ENCODE measurements at regions not wholly inside any gene's neighbourhood (a gene's known extent, or its start where the extent isn't known, plus 50 kb on each side); places are given as distances from the start of the nearest gene placed in this dataset.

DNA sequence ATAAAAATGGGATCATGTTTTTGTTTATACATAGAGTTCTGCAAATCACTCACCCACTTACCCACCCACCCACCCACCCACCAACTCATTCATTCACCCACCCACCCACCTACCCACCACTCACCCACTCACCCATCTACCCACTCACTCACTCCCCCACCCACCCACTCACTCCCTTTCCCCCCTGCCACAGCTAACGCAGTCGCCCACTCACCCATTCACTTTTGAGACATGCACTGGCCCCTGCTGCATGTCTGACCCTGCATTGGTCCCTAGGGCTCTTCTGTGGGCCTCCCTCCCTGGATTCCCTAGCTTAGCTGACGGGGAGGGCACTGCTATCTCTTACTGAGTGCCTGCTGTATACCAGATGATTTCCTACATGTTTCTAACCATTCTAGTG is 100.4 kb upstream of the CSF3R start:
- H3K27ac ChIP-seq (ENCODE audit: low read depth, low read length), result no peak overlapping the region
- H3K9ac ChIP-seq (replicated peaks in 1 of 4; ENCODE audit: extremely low read depth in 1 of 4, low read depth in 3 of 4, low read length in 3 of 4), result no peak overlapping the region
- H2BK20ac ChIP-seq (ENCODE audit: low read length), result 0 out of 2 replicates have a peak overlapping the region, but pooled peaks have one; percentile 9
- H3K79me2 ChIP-seq (ENCODE audit: control insufficient read depth in 1 of 2, insufficient read depth in 2 of 2, low read length in 2 of 2), result no peaks in the 10 kb centered on the region
- no peak overlapping the region; the same call in 1 of the 2 replicates for H3K18ac ChIP-seq (ENCODE audit: extremely low read depth, low read length)
- CTCF ChIA-PET (ENCODE audit: partially characterized antibody), result interaction anchor here (1.1 to 8.9 kb wide), 11 partner anchors 7 to 454 kb away, joined by 3 to 71 read pairs (median 5); no protein-coding TSS in a partner anchor
- FAIRE-seq, result no peak
- H2AFZ ChIP-seq (ENCODE audit: low read length), result no peak overlapping the region
- no peak overlapping the region for H3K56ac ChIP-seq (replicated peaks; ENCODE audit: insufficient read length, low read depth, low read length)
- POLR2A ChIA-PET (ENCODE audit: partially characterized antibody), result interaction anchor here (0.6 kb wide), 1 partner anchor 18 kb away, joined by 3 read pairs; no protein-coding TSS in a partner anchor
- no peaks in the 10 kb centered on the region for H3K9me3 ChIP-seq (ENCODE audit: insufficient read depth in 2 of 2, low read depth in 1 of 2, low read length in 1 of 2)
- no peaks in the 10 kb centered on the region; a peak in 1 of 7 replicates for H3K27me3 ChIP-seq (replicated peaks in 1 of 4; ENCODE audit: control insufficient read depth in 3 of 4, extremely low read depth in 1 of 4, insufficient read depth in 3 of 4, low read length in 3 of 4)
- H2BK5ac ChIP-seq (ENCODE audit: low read depth, low read length), result no peak overlapping the region
- no peak overlapping the region for H2BK120ac ChIP-seq (replicated peaks; ENCODE audit: low read depth, low read length)
- no peak overlapping the region for H3K23ac ChIP-seq (ENCODE audit: insufficient read length)
- peaks cover 0 to 1% of the 10 kb centered on the region in 2 experiments for H4K20me1 ChIP-seq (replicated peaks in 1 of 2; ENCODE audit: control insufficient read depth in 1 of 2, insufficient read depth in 2 of 2, low read length in 2 of 2)
- no peak overlapping the region for H3K4me2 ChIP-seq (ENCODE audit: insufficient read depth in 1 of 2, low read depth in 2 of 2, low read length in 2 of 2)
- H3K36me3 ChIP-seq (ENCODE audit: control insufficient read depth in 2 of 4, insufficient read depth in 4 of 4, low read length in 3 of 4), result no peaks in the 10 kb centered on the region
- WGBS, 2 experiments (ENCODE audit: extremely low coverage in 1 of 2, insufficient coverage in 1 of 2, insufficient read length in 1 of 2, insufficient replicate concordance in 2 of 2, low coverage in 1 of 2, low lambda C conversion rate in 2 of 2, missing lambda C conversion rate in 1 of 2), result 73% methylated on average over 3 of the region's 3 CpGs; no CpG with 5 or more reads in 1 of the 2 experiments
- 0 out of 2 replicates have a peak overlapping the region, but pooled peaks have one; percentile 68 for H2BK12ac ChIP-seq (ENCODE audit: low read depth, low read length)
- H4K8ac ChIP-seq (ENCODE audit: extremely low read depth, insufficient read depth, low read length), result no peak overlapping the region; the same call in 1 of the 2 replicates
- H3K4me3 ChIP-seq (ENCODE audit: extremely low read depth in 1 of 4, insufficient read depth in 2 of 4, low read depth in 3 of 4, low read length in 4 of 4), result no peak overlapping the region
- H3K79me1 ChIP-seq (ENCODE audit: low read depth, low read length), result no peaks in the 10 kb centered on the region
- H4K91ac ChIP-seq (replicated peaks; ENCODE audit: insufficient read length, low read length), result no peak overlapping the region
- no peak overlapping the region for H4K5ac ChIP-seq (ENCODE audit: insufficient read length, low read depth, low read length)
- no peak overlapping the region for H2AK5ac ChIP-seq (ENCODE audit: low read depth, low read length)
- H3K4me1 ChIP-seq (replicated peaks in 1 of 4; ENCODE audit: control insufficient read depth in 3 of 4, insufficient read depth in 4 of 4, low read length in 3 of 4), result peaks cover 12 to 32% (median 23%) of the 10 kb centered on the region in 4 experiments
- no peaks in the 10 kb centered on the region; the same call in 1 of the 2 replicates for H3K23me2 ChIP-seq (ENCODE audit: low read depth, low read length)
- peak overlapping the region; percentile 72; the same call in 1 of the 2 replicates for H2BK15ac ChIP-seq (ENCODE audit: low read length)
- no peak overlapping the region for H3K4ac ChIP-seq (replicated peaks; ENCODE audit: insufficient read length, low read depth, low read length)
- no peak overlapping the region for H3K14ac ChIP-seq (ENCODE audit: insufficient read length)
- no peak for DNase-seq (ENCODE audit: low read depth in 1 of 2, low spot score in 2 of 2)

Measured in H1 (cell line).